Iris pigment epithelial cell (primary cell): ENCODE measurements at regions not wholly inside any gene's neighbourhood (a gene's known extent, or its start where the extent isn't known, plus 50 kb on each side); places are given as distances from the start of the nearest gene placed in this dataset.
"Not testable (repeated sequence)": the region's sequence is repeated elsewhere in the genome, so short reads cannot be mapped to it uniquely, and the experiment has no call there.

ENCODE experiments used
- DNase-seq: peaks from one replicate; pipeline ENCODE4 v3.0.0-alpha.2; 2011; ENCODE audit warnings: low read depth

GRCh38 chr5:29252390-29252789 is 1941.1 kb upstream of the CDH6 start:
- DNase-seq, result no peak

- DNase-seq, result no peak
Measured at GRCh38 chr5:29247346-29248028, 1946.0 kb upstream of the CDH6 start.

- no peak for DNase-seq
Measured at GRCh38 chr5:29240379-29240778, 1953.1 kb upstream of the CDH6 start.

GRCh38 chr5:29239606-29240005 is 1953.9 kb upstream of the CDH6 start:
- DNase-seq, result no peak

GRCh38 chr5:29238115-29238514 is 1955.4 kb upstream of the CDH6 start:
- DNase-seq, result no peak

- no peak for DNase-seq
Measured at GRCh38 chr5:29231154-29231553, 1962.3 kb upstream of the CDH6 start.

- DNase-seq, result no peak
Measured at GRCh38 chr5:29230591-29230990, 1962.9 kb upstream of the CDH6 start.

- no peak for DNase-seq
Measured at GRCh38 chr5:29229461-29229860, 1964.0 kb upstream of the CDH6 start.

DNA sequence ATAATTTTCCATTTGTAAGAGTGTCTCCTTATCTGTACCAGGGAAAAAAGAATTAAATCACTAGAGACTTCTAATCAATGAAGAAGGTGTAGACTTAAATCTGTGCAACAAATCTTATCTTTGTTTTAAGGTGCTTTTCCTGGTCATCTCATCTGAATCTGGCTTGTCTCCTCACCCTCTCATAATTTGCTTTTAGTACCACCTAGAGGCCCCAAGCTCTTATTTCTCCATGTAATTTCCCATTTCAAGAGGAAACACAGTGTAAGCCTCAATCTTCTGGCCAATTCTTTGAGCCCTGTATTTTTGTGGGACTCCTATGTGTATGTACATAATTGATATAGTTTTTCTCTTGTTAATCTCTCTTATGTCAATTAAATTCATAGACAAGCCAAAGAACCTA is 1975.3 kb upstream of the CDH6 start:
- DNase-seq, result no peak

- no peak for DNase-seq
Measured at GRCh38 chr5:29214839-29215238, 1978.6 kb upstream of the CDH6 start.

DNA sequence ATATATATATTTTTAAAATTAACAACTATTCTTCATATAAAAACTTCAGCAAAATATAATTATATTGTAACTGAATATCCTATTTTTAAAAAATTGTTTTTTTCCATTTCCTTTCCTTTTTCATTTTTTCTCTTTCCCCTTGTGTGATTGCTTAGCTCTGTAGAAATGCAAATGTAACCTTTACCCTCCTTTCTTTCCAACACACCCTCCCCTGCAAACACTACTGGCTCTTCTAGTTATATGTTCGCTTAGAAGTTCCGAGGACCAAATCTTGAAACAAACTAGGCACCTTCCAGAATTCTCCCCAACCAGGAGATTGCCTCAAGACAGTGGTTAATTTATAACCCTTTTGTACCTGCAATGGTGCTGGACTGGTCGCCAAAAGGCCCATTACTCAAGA is 1980.0 kb upstream of the CDH6 start:
- no peak for DNase-seq

DNA sequence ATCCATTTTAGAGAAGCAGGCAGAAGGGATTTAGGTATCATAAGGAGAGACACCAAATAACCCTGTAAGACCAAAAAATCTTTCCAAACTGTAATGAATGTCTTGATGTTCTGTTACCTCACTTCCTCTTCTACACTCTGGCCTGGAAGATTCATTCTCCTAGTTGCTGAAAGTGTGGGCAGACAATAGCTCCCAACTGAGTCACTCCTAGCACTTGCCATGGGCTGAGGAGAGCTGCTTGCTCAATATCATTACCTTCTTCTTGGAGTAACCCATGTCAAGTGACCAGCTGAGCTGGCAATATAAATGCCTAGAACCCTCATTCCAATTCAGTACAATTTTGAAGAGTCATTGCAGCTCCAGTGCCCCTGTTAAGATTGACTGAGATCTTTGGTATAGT is 1985.5 kb upstream of the CDH6 start:
- peak; percentile 28 for DNase-seq

DNA sequence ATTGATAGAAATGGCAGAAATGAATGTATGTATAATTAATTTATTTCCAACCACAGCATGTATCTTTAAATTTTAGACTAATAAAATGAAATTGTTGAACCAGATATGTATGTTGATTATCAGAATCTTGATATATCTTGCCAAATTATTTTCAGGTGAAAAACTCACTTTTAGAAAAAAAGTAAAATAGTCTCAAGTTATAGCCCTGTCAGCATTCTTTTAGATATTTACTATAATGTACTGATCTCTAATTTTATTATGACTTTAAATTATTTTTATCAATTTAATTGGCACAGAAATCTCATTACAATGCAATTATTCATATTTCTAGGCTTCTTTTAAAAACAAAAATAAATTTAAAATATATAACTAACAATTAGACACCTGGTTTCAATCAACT is 1990.4 kb upstream of the CDH6 start:
- DNase-seq, result no peak

DNA sequence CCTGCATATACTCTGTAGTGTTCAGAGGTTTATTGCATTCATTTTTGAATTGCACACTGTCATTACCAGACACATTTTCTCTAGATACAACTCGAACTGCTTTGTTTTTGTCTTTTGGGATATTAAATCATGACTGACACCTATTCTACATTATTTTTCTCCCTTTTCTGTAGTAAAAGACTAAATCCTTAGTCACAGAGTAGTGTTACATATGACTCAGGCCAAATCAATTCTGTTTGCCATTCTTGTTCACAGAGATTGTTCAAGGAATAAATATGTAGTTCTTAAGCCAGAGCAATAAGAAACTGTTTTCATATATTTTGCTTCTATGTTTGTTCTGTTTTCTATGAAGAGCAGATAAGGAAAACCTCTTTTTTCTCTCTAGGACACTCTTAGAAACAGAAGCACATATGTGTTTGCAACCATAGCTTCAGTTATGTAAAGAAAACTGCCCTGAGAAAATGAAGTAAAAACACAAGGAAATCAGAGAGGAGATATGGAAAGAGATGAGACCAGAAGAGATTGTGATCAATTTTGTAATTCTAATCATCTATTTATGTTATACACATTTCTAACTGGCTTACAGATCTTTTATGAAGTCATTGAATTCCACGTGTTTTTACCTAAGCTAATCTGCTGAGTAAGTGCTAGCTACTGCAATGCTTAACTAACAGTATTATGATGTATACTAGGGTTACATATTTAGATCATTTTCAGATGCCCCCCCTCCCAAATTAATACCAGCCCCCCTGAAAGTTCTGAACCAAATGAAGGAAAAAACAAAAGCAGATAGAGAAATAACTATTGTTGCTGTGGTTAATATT is 1995.6 kb upstream of the CDH6 start:
- DNase-seq, result peak; percentile 17

GRCh38 chr5:29193972-29194371 is 1999.5 kb upstream of the CDH6 start:
- no peak for DNase-seq

- DNase-seq, result not testable (repeated sequence)
Measured at GRCh38 chr5:29191269-29192048, 2002.0 kb upstream of the CDH6 start.

DNA sequence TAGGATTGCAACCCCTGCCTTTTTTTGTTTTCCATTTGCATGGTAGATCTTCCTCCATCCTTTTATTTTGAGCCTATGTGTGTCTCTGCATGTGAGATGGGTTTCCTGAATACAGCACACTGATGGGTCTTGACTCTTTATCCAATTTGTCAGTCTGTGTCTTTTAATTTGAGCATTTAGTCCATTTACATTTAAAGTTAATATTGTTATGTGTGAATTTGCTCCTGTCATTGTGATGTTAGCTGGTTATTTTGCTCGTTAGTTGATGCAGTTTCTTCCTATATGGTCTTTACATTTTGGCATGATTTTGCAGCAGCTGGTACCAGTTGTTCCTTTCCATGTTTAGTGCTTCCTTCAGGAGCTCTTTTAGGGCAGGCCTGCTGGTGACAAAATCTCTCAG is 2003.1 kb upstream of the CDH6 start:
- not testable (repeated sequence) for DNase-seq

- DNase-seq, result not testable (repeated sequence)
Measured at GRCh38 chr5:29186380-29186779, 2007.1 kb upstream of the CDH6 start.

DNA sequence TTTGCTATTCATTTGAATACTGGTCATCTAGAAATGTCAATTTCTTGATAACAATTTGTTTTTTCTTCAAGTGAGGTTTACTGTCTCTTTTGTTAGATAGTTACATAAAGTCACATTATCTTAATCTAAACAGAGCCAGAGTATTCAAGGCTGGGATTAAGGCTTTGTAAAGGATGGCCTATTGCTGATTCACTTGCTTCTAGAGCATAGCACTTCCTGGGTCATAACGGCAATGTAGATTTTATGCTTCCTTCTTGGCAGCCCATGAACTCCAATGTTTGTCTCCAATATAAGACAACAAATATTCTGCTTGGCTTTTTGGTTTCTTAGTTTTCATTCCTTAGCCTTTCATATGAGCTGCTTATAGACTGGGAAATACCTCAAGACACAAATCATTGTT is 2007.9 kb upstream of the CDH6 start:
- DNase-seq, result no peak

- no peak for DNase-seq
Measured at GRCh38 chr5:29175774-29176173, 2017.7 kb upstream of the CDH6 start.

GRCh38 chr5:29170599-29170998 is 2022.9 kb upstream of the CDH6 start:
- no peak for DNase-seq

- no peak for DNase-seq
Measured at GRCh38 chr5:29169886-29170285, 2023.6 kb upstream of the CDH6 start.

DNA sequence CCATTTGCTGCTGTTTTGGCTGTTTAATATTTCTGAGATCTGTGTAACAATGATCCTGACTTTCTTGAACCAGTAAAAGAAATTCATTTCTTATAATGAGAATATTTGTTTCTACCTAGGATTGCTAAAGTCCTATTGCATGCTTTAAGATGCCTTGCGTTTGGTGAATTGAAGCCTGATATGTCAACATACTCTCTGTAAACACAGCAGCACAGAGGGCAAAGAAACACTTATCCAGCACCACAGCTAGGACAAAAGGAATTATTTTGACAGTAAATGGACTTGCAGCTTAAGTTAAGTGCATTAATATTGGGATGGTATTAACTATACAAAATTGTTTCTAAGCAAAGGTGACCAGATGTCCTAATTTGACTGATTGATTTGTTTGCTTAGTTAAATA is 2031.2 kb upstream of the CDH6 start:
- no peak for DNase-seq
